Activated CD4-positive, alpha-beta T cell treated with anti-CD3 and anti-CD28 coated beads, Interleukin-2, Interleukin-6, amounts not matched to agents 100 ng/mL and 50 ng/mL, durations not matched to agents 16 hours and 8 hours (primary cell): ENCODE measurements at regions not wholly inside any gene's neighbourhood (a gene's known extent, or its start where the extent isn't known, plus 50 kb on each side); places are given as distances from the start of the nearest gene placed in this dataset.
"Not testable (repeated sequence)": the region's sequence is repeated elsewhere in the genome, so short reads cannot be mapped to it uniquely, and the experiment has no call there.

ENCODE experiments used
- DNase-seq: peaks from one replicate; pipeline ENCODE4 v3.0.0-alpha.2; 2020

DNA sequence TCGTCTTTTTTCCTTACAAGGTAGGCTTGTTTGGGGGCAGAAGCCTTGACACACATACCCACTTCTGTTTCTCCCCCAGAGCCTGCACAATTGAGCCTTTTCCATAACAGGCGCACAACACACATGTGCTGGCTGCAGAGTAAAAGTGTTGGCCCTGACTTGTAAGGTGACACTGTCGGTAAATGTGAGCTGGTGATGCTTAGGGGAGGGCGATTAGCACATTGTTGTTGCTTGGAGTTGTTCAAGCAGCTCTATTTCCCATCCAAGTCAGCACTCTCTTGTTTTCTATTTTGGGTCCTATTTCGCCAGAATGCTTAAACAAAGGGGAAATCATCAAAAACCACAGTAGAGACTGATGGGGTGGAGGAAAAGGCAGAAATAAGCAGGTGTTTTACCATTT lies 51.9 kb upstream of the PTPRJ start:
- no peak for DNase-seq

DNA sequence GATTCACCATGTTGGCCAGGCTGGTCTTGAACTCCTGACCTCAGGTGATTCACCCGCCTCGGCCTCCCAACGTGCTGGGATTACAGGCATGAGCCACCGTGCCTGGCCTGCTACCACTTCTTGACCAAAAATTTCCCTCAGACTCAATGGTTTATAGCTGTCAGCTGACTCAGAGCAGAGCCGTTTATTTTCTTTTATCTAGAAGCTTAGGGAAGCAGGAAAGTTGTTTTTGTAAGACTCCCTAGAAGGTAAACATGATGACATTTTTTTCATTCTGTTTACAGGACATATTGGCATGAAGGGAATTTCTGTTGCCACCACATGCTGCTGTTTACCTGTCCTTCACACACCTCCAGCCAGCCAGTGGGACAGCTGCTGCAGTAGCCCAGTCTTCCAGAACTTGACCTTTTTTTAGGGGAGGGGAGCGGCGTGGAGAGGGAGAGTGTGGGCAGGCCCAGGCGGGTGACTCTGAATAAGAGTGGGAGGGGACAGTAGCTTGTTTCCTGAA lies 56.1 kb upstream of the PTPRJ start:
- no peak for DNase-seq

- DNase-seq: no peak
These were observed 56.7 kb upstream of the PTPRJ start for GRCh38 chr11:47923667-47924066.

GRCh38 chr11:47921080-47921555 lies 59.2 kb upstream of the PTPRJ start:
- not testable (repeated sequence) for DNase-seq

- peak; percentile 13 for DNase-seq
These were observed 61.4 kb upstream of the PTPRJ start for GRCh38 chr11:47918882-47919495.

- DNase-seq: no peak
These were observed 62.0 kb upstream of the PTPRJ start for GRCh38 chr11:47918370-47918690.

DNA sequence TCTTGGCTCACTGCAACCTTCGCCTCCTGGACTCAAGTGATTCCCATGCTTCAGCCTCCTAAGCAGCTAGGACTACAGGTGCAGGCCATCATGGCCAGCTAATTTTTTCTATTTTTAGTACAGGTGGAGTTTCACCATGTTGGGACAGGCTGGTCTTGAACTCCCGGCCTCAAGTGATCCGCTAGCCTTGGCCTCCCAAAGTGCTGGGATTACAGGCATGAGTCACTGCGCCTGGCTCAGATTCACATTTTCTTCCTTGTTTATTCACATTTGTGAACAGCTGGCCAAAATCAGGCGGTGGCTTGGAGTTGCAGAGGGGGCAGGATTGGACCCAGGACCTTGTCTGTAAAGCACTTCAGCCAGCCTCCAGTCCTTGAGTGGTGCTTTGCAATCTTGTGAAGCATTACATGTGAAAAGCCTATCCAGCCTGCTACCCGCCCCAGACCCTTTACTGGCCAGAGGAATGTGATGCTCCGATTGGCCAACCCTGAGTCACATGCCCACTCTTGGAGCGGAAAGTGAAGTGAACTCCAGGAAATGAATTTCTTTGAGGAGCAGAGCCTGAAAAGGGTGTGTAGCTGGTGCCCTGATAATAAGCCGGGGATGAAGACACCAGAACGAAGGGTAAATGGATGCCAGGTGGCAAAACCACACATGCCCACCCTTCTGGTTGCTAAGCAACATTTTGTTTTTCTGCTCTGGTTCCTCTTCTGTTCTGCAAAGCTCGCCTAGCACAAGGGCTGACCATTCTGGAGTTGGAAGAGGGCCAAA lies 62.6 kb upstream of the PTPRJ start:
- no peak for DNase-seq

DNA sequence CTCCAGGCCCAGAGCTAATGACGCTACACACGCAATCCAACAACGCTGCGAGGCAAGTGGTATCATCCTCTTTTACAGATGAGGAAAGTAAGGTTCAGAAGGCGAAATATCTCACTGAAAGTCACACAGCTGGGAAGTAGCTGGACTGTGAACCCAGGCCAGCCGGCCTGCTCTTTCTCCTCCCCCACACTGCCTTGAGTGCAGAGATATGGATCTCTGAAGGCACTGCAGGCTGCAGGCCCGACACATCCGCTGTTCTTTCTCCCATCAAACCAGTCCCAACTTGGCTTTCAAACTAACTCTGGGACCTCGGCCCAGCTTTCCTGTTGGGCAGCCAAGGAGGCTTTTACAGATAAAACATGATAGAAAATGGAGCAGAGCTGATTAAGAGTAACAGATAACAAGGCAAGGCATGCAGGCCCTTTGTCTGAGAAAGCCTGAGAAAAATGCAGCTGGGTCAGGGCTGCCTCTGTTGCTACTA lies 64.0 kb upstream of the PTPRJ start:
- DNase-seq: no peak

DNA sequence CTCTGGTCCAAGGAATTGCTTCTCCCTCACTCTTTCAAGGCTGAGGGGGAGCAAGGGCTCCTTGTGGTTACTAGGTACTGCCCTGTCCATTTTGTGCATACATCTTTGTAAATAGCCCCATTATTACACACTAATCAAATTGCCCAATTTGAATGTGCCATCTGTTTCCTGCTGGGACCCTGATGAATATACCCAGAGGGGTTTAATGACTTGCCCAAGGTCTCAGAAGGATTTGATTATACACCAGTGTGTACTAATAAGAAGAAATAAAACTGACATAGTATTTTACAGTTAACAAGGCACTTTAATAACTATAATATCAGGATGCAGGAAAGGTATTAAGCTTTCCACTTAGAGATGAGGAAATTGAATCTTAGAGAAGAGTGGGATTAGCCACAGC lies 64.6 kb upstream of the PTPRJ start:
- DNase-seq: no peak

GRCh38 chr11:47915374-47915773 lies 65.0 kb upstream of the PTPRJ start:
- peak; percentile 21 for DNase-seq

- DNase-seq: no peak
These were observed 65.6 kb upstream of the PTPRJ start for GRCh38 chr11:47914743-47915142.

DNA sequence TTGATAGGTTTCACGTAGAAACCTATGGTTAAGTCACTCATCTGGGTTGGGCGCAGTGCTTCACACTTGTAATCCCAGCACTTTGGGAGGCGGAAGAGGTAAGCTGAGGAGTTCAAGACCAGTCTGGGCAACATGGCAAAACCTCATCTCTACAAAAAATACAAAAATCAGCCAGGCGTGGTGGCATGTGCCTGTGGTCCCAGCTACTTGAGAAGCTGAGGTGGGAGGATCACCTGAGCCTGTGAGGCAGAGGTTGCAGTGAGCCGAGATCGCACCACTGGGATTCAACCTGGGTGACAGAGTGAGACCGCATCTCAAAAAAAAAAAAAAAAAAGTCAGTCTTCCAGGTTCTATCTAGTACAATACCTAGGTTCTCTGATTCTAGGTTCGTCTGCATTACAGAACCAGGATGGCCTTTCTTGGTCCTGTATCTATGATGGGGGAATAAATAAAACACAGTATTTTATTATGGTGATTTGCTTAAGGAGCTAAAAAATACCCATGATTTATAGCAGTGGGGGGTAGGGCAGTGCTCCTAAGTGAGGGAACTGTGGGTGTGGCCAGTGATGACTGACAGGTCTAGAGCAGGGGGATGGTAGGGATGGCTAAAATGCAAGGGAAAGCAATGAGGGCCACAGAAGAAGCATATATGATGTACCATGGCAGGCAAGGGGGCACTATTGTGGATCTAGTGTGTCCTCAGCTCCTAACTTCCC lies 65.5 kb upstream of the NUP160 start:
- DNase-seq: no peak

- DNase-seq: no peak
These were observed 64.8 kb upstream of the NUP160 start for GRCh38 chr11:47912843-47913437.

- no peak for DNase-seq
These were observed 63.0 kb upstream of the NUP160 start for GRCh38 chr11:47911149-47911548.

DNA sequence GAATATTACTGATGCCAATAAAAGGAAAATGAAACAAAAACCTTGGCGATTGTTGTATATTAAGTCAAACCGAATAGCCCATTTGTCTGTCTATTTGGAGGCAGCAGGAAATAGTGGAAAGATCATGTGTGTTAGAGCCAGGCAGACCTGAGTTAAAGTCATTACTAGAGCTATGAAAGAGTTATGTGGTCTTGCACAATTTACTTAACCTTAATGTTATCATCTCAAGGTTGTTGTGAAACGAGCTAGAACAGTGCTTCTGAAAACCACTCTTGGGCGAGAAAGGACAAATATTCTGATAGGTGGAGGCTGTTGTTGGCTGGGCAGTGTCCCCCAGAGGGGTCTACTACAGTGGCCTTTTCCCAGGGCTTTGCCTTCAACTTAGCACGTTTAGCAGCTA lies 60.0 kb upstream of the NUP160 start:
- peak; percentile 27 for DNase-seq

- no peak for DNase-seq
These were observed 59.3 kb upstream of the NUP160 start for GRCh38 chr11:47907499-47907898.

GRCh38 chr11:47906066-47906465 lies 57.9 kb upstream of the NUP160 start:
- DNase-seq: no peak

DNA sequence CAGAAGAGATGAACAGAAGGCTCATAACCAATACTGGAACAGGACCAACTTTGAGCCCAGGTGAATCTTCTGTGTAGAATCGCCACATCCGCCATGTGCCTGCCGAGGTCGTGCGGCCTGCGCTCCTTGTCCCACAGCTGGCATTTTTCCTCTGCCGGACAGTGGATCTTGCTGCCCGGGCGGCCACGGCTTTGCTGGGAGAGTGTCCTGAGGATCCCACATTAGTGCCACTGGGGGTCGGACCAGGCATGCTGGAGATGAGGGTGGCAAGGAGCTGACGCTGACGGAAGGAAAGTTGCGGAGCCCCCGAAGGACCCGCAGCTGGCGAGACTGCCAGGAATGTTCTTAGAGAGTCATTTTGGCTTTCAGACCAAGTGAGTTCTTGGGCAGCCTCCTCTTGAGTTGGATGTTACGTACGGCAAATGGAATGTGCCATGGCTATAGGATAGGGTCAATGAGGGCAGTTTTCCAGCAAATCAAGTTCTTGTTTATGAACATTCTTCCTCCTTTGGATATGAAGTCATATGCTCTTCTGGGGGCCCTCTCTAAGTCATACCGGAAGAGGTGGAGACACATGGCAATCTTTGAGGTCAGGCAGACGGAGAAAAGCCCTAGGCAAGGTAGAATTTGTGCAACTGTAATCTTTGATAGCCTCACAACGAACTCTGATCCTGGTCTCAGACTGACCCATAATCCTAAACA lies 57.4 kb upstream of the NUP160 start:
- no peak for DNase-seq

DNA sequence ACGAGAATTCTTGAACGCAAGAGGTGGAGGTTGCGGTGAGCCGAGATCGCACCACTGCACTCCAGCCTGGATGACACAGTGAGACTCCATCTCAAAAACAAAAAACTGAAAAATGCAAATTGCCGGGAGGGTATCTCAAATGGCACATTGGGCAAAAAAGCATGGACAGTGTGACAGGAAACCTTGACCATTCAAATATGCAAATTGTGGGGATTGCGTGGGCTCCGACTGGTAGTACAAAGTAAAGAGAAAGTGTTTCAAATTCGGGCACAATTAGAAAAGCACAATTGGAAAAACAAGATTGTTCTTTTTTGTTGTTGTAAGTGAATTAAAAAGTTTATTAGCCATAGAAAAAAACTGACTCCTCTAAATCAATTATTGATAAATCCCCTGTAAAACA lies 56.7 kb upstream of the NUP160 start:
- no peak for DNase-seq

- DNase-seq: no peak
These were observed 55.9 kb upstream of the NUP160 start for GRCh38 chr11:47904048-47904447.

- DNase-seq: no peak
These were observed 51.7 kb upstream of the NUP160 start for GRCh38 chr11:47899801-47900200.
